ENCODE measurements at regions not wholly inside any gene's neighbourhood (a gene's known extent, or its start where the extent isn't known, plus 50 kb on each side); places are given as distances from the start of the nearest gene placed in this dataset.
"Not testable (repeated sequence)": the region's sequence is repeated elsewhere in the genome, so short reads cannot be mapped to it uniquely, and the experiment has no call there.

DNA sequence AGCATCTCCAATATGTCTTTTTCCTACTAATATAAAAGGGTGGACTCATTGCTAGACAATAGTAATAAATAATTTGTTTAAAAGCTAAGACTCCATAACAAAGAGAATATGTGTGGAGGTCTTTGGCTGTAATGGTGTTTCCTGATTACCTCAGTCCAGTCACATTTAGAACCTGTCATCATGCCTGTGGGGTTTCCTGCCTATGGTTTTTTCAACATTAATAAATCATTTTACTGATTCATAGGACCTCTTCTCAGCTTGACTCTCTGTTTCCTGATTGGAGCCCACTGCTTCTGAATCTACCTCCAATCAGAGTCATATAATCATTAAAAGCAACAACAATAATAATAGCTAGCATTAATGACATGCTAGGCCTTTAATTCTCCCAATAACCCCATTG is 52.4 kb upstream of the GNAI1 start:
- no peak for DNase-seq

DNA sequence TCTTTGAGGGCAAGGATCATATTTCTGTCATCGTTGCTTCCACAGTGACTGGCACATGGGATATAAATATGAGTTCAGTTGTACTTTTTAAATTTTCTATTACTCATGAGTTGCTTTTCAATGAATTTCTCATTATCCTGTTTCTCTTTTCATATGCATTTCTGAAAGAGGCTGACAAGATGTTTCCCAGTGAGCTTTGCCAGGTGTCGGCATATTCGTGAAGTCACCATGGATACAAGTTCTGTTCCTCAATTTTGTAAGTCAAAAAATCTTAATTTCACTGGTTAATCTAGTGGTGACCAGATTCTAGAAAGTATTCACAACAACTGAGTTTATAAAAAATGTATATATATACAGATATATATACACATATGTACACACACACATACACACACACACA is 55.7 kb upstream of the GNAI1 start:
- DNase-seq = no peak

DNA sequence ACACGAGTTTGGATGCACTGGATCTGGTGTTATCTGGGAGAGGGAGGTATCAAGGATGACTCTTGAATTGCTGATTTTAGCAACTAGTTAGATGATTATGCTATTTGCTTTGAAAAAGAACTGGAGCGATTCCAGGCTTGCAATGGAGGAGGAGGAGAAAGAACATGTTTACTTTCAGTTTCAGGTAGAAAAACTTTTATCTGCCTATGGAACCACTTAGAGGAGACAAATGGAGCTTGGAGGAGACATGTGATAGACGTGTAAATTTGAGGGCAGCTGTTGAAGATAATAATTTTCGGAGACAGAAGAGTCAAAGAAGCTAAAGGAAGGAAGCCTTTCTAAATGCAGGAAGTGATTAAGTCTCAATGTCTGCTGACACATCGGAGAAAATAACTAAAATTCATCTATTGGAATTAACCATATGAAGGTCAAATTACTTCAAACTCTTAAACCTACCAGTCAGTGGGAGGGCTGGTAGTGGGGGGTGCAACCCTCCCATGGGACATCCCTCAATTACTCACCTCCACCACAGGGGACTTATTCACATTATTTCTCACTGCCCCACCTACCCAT is 56.4 kb upstream of the GNAI1 start:
- no peak for DNase-seq

DNA sequence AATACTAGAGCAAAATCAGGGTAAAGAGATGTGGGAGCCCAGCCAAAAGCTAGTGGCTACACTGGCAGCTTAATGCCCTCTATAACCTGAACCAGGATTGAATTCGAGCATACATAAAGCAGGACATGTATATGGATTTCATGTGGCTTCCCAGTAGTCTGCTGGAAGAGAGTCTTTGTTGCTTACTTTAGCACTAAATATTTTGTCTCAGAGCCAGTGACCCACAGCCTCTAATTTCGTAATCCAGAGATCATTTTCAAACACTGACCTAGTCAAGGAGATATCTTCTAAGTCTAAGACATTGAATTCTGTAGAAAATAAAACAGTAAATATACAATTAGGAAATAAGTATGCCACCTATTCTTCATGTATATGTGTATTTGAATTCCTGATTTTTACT is 64.2 kb upstream of the GNAI1 start:
- DNase-seq = no peak

DNA sequence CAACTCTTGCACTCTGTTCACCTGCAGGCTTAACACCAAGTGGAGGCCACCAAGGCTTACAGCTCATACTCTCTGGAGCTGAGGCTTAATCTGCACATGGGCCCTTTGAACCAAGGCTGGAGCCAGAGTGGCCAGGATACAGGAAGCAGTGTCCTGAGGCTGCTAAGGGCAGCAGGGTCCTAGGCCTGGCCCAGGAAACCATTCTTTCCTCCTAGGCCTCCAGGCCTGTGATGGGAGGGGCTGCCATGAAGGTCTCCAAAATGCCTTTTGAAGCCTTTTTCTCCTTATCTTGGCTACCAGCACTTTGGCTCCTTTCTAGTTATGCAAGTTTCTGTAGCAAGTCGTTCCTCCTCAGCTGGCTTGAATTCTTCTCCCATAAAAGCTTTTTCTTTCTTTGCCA is 68.0 kb upstream of the GNAI1 start:
- no peak for DNase-seq

DNA sequence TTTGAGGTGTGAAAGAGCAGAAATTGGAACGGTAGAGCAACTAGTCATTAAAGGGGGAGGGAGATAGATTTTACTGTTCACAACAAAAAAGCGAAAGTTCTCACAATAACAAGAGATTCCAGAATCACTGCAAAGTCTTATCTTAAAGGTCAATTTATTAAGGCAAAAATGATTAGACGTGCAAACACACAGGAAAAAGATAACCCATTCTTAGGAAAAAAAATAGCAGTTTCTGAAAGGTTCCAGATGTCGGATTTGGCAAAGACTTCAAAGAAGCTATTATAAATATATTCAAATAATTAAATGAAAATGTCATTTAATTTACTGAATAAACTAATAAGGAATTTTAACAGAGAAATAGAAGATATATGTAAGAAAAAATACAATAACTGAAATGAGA is 70.8 kb upstream of the GNAI1 start:
- no peak for DNase-seq

DNA sequence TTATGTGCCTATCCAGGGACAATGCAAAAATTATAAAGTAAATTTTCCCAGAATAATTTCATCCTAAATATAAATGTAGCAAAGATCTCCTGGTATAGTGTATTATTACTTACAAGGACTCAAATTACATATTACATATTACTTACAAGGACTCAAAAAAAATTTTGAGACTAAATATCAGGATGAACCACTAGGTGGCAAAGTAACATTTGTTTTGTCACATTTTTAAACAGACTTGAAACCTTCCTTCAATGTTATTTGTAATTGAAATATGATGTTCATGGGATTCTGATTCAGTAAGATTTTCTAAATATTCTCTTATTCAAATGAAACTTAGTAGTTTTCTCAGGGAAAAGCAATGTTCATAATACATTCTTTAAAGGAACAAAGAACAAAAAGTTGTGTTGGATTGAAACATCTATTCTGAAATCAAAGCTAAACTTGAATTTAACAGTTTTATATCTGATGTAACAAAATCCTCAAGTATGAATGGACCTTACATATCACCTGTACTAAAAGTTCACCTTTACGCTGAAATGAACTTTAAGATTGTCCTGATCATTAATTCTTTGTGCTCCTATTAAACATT is 74.3 kb upstream of the GNAI1 start:
- no peak for DNase-seq

DNA sequence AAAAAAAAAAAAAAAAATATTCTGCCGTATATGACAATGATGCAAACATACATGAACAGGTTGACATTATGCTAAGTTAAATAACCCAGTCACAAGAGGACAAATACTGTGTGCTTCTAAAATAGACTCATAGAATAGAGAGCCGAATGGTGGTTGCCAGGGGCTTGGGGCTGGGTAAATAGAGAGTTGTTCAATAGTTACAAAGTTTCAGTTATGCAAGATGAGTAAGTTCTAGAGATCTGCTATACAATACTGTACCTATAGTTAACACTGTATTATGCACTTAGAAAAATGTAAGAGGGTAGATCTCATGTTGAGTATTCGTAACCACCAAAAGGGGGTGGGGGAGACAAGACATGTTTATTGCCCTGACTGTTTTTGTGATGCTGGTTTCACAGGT is 77.1 kb upstream of the GNAI1 start:
- no peak for DNase-seq

DNA sequence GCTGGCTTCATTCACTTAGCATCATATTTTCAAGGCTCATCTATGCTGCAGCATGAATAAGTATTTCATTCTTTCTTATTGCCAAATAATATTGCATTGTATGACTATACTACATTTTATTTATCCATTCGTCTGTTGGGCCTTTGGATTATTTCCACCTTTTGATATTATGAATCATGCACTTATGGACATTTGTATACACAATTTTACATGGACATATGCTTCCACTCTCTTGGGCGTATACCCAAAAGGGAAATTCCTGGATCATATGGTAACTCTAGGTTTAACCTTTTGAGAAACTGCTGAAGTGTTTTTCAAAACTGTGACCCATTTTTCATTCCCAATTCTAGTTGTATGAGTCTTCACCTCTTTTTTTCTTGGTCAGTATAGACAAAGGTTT is 80.3 kb upstream of the GNAI1 start:
- no peak for DNase-seq

DNA sequence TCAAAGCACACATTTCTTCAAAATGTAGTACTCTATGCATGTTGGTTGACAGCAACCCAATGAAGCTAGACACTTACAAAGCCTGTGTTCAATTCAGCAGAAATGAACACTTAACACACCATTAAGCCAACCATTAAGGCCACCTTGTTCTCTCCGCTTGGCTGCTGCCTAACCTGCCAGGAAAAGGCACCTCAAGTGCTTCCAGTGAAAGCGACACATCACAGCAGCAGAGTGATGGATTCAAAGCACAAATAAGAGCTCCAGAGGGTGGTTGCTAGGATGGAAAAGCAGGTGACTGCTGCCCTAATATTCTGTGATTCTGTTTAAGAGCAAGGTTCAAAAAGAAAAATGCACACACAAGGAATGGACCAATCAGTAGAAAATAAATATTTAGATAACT is 81.5 kb upstream of the GNAI1 start:
- DNase-seq = no peak

DNA sequence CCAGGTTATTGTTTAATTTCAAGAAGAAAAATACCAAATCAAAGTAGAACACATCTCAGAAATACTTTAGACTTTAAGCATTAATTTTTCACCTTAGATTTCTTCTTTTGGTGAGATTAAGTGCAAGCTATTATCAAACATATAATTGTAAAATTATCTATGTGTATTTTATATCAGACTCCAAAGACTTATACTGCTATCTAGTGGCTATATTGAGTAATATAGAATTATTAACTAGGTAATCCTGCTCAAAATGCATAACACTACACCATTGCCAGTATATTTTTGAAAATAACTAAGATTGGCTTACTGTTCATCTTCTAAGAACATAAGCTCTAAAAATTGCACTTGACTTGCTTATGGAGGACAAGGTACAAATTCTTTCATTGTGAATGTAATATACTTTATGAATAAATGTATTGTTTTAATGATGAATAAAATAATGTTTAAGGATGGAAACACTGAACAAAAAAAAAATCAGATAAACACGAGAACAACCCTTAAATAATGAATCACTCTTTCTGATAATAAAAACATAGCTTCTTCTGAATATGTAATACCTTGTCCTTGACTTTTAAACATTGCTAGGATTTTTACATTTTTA is 86.7 kb upstream of the GNAI1 start:
- no peak for DNase-seq

DNA sequence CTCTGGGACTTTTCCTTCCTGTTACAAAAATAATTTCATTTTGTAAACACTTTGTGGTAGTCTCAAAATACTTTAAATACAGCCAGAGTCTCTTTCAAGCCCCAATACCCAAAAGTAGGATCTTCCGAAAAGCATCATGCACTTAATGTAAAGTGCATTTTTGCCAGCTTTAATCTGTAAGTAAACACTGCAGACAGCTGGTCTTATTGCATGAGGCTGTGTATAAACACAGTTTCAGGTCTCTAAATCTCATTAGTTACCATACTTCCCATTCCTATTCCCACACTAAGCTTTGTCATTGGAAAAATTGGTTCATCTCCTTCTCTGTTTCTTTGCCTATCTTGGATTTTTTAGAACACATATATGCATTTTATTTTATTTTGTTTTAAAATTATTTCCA is 87.6 kb upstream of the GNAI1 start:
- no peak for DNase-seq

DNA sequence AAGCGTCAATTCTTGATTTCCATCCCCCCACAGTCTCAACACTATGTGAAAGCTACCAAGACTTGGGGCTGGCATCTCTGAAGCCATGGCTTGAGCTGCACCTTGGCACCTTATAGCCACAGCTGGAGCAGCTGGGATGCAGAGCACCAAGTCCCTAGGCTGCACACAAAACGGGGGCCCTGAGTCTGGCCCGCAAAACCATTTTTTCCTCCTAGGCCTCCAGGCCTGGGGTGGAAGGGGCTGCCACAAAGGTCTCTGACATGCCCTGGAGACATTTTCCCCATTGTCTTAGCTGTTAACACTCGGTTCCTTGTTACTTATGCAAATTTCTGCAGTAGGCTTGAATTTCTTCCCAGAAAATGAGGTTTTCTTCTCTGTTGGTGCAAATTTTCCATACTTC is 89.8 kb upstream of the GNAI1 start:
- no peak for DNase-seq

DNA sequence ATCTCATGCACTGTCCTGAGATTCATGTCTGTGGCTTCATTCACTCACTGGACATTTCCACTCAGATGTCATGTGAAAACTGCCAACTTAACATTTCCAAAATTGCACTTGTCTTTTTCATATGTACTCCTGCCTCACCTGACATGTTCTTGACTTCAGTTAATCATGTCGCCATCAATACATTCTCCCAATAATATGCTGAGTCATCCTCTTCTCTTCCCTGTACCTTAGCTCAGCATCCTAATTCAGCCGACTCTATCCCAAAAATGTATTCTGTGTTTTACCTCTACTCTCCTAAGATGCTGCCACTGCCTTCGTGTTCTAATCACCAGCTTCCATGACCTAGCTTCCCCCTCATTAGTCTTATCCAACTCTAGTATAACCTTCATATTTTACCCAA is 93.9 kb upstream of the GNAI1 start:
- DNase-seq = no peak

DNA sequence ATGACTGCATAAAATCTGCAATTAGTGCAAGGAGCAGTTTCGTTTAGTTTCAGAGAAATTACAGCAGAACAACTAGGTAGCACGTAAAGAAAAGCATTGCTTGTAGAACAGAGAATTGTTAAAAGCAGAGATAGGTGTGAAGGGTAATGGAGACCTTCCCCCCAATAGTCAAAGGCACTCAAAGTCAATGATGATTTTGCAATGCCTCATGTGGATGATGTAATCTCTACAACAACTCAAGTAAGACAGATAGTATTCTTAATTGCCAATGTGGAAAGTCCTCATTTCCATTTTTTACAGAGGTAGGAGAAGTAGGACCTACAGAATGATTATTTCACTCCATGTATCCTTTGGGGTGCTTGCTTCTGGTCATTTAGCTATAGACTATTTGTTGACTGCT is 94.3 kb upstream of the GNAI1 start:
- DNase-seq = no peak

DNA sequence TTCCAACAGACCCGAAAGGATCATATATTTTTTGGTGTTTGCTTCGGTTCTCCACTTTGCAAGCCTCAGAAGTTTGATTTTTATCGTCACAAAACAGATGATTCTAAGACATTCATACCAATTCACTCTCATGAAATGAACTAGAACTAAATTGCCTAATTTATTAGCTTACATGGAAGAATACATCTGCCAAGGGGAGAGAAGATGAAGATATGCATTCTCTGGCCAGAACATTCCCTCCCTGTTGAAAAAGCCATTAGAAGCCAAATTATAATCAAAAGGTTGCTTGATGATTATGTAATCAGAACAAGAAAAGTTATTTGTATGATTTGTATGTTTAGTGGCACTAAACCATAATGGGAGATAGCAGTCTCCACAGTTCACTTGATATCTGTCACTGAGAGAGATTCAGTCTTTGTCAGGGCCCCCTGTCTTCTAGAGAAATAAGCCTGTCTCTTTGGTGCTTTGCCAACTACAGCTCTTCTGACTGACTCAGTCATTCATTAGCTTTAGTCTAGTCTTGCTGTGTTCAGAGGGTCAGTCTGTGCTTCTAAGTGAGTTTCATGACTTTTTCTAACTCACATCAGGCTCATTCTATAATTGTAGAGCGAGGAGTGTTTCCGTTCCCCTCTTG is 95.3 kb upstream of the GNAI1 start:
- no peak for DNase-seq

DNA sequence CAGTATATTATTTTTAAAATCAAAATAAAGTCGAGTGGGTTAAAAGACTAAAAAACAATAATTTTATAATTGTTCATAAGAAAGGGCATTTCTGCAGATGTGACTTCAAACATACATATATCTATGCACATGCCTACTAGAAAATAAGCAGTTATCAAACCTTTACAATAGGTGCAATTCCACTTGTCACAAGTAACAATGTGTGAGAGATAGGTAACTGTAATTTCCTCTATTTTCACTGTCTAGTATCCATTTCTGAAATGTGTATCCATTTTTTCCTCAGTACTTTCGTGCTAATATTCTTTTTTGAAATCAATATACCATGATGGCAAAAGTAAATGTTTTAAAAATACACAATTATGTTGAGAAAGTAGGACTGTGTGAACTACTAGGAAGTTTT is 96.9 kb upstream of the GNAI1 start:
- DNase-seq = no peak

DNA sequence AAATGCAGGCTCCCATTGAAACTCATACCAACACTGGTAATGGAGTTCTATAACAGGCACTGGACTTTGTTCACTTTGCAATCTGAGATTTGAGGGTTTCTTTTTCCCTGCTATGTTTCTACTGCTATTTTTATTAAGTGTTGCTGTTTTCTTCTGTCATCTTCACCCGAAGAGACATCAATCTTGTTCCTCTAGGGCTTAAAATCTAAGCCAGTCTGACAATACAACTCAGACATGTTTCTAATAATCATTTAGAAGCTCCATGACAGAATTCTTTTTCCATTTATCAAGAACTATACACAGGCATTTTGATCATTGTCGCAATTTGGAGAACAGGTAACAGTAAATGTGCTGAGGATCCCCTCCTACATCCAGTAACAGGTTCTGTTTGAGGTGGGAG is 98.5 kb upstream of the GNAI1 start:
- DNase-seq = no peak

DNA sequence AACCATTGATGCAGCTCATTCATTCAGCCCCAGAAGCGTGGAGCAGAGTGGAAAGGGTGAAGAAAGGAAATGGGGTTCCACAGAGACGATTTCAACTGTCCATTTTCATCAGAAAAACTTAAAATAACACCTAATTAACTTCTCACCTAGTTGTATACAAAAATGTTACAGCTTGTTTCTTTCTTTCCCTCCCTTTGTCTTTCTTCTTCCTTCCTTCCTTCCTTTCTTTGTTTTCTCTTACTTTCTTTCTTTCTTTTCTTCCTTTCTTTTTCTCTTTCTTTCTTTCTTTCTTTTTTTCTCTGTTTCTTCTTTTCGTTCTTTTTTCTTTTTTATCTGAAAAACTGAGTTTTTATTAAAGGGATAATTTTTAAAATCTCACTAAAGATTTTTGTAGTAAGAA is 105.9 kb upstream of the GNAI1 start:
- DNase-seq = no peak

DNA sequence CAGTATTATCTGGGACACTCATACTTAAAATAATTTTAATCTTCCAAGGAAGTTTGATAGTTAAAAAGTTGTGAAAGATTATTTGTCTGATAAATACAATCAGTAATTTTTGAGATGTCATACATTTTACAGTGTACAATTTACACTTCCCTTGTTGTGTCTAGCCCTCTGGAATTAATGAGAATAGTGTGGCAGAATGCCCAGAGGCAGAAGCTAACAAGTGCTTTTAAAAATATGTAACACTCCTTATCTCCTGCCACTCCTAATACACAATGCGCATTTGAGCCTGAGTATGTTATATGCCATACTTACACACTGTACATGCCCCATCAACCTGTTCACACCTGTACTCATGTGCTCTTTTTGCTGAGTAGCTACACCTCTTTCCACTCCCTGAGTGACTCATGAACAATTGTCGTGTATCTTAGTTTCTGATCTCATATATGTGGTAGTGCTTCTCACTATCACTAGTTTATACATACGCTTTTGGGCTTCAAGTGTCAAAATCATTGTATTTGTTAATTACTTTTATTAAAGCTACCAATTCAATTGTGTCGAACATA is 106.9 kb upstream of the GNAI1 start:
- DNase-seq = no peak

DNA sequence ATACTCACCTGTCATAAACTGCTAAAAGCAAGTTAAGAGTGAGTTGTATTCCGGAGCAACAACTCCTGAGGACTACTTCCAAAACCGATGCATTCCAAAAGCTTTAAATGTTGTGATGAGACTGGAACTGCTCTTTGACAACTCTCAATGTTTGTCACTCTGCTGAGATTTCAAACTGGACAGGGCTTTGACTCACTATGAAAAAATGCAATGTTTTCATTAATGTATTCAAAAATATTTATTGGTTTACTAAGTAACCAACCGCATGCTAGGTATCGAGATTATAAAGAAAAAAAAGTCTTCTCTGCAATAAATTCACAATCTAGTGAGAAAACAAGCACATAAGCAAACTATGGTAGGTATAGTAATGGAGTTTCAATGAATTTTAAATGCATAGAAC is 107.9 kb upstream of the GNAI1 start:
- DNase-seq = no peak

DNA sequence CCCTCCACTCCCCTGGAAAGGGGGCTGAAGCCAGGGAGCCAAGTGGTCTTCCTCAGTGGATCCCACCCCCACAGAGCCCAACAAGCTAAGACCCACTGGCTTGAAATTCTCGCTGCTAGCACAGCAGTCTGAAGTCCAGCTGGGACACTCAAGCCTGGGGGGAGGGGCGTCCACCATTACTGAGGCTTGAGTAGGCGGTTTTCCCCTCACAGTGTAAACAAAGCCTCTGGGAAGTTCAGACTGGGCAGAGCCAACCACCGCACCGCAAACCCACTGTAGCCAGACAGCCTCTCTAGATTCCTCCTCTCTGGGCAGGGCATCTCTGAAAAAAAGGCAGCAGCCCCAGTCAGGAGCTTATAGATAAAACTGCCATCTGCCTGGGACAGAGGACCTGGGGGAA is 114.4 kb upstream of the GNAI1 start:
- DNase-seq = not testable (repeated sequence)

DNA sequence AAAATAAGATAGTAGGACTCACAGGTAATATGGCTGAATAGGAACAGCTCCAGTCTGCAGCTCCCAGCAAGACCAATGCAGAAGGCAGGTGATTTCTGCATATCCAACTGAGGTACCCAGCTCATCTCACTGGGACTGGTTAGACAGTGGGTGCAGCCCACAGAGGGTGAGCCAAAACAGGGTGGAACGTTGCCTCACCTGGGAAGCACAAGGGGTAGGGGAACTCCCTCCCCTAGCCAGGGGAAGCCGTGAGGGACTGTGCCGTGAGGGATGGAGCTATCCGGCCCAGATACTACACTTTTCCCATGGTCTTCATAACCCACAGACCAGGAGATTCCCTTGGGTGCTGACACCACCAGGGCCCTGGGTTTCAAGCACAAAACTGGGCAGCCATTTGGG is 114.8 kb upstream of the GNAI1 start:
- not testable (repeated sequence) for DNase-seq

Data from CD4-positive, alpha-beta T cell treated with Interleukin-4 for 4 hours (primary cell).